HG03175 (cell line): ENCODE measurements at regions not wholly inside any gene's neighbourhood (a gene's known extent, or its start where the extent isn't known, plus 50 kb on each side); places are given as distances from the start of the nearest gene placed in this dataset.
"Not testable (repeated sequence)": the region's sequence is repeated elsewhere in the genome, so short reads cannot be mapped to it uniquely, and the experiment has no call there.

Experiments
- ATAC-seq: cut with Tn5 transposase; IDR thresholded peaks from one replicate; pipeline ENCODE4 v1.9.1; 2021; ENCODE audit warnings: mild to moderate bottlenecking, moderate library complexity; ENCODE audit not compliant: unreplicated experiment

DNA sequence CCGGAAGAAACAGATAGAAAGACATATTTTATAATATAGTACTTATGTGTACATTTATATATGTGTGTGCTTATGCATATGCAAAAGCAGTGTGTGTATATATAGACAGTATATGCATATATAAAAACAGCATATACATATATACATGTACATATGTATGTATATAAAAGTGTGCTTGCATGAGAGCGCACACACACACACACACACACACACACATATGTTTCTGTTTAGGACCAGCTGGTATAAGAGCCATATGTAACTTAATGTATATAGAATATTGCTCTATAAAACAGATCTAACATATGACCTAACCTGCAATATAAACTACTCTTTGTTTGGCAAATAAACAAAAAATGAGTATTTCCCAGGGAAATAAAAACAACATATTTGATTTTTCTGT lies 65.1 kb upstream of the CDH9 start:
- no peak for ATAC-seq

DNA sequence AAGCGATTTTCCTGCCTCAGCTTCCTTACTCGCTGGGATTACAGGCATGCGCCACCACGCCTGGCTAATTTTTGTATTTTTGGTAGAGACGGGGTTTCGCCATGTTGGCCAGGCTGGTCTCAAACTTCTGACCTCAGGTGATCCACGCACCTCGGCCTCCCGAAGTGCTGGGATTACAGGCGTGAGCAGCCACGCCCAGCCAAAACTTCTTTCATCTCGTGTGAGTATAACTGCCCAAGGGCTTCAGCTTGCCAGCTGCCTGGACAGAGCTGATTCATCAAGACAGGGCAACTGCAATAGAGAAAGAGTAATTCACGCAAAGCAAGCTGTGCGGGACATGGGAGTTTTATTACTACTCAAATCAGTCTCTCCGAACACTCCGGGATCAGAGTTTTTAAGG lies 57.4 kb upstream of the CDH9 start:
- not testable (repeated sequence) for ATAC-seq

DNA sequence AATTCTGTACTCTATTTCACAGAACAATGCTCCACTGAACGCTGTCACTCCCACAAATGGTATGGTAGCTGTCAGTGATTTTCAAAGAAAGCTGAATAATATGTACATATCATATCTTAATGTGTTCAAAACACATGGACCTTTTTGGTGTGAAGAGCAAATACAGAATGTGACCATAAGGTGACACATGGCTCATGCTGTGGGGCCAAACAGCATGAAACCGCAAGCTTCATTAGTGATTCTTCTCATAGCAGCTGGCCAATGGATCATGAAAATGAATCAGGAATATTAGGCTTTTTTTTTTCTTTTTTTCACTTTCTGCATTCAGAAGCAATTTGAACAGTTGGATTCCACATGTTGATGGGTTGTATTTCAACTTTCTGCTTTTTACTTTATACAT lies 54.9 kb upstream of the CDH9 start:
- ATAC-seq = no peak

DNA sequence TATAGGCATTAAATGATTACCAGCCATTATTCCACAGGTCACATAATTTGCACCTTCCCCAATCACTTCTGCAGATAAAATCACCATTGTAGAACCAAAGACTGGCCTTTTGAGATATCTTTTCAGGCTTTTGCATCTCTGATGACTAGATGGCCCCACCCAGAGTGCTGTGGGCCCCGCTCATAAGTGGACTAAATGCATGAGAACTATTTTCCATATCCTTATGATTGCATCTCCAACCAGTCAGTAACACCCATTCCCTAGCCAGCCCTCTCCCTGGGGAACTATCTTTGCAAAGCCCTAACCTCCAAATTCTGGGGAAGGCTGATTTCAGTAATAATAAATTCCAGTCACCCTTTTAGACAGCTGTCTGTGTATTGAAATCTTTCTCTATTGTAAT lies 53.5 kb upstream of the CDH9 start:
- ATAC-seq = no peak

DNA sequence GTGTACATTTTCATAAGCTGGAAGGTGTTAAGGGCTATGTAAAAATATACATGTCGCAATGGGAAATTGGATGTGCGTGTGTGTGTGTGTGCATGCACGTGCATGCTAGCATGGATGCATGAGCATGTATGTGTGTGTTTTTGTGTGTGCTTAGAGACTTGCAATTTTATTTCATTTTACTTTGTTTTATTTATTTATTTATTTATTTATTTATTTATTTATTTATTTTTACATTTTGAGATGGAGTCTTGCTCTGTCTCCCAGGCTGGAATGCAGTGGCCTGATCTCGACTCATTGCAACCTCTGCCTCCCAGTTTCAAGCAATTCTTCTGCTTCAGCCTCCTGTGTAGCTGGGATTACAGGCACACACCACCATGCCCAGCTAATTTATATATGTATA lies 50.4 kb upstream of the CDH9 start:
- ATAC-seq = not testable (repeated sequence)
